SK-N-MC (cell line): ENCODE measurements at regions not wholly inside any gene's neighbourhood (a gene's known extent, or its start where the extent isn't known, plus 50 kb on each side); places are given as distances from the start of the nearest gene placed in this dataset.

Experiments used
- DNase-seq: peaks from one replicate; pipeline ENCODE4 v3.0.0-alpha.2; 2011; ENCODE audit warnings: low read depth, low spot score
- H3K27ac ChIP-seq: fragments of 200-600 bp; sonication (generic); 2 replicates; pipeline ENCODE4 v1.5.1; 2016; ENCODE audit warnings: mixed run types
- H3K36me3 ChIP-seq: fragments of 200-600 bp; sonication (generic); 2 replicates; pipeline ENCODE4 v1.6.1; 2017; ENCODE audit warnings: antibody characterized with exemption, low read length, mixed read lengths; ENCODE audit not compliant: insufficient read depth
- H3K4me3 ChIP-seq: fragments of 200-600 bp; sonication (generic); 2 replicates; pipeline ENCODE4 v1.5.1; 2016
- H3K9ac ChIP-seq: fragments of 200-600 bp; sonication (generic); 2 replicates; pipeline ENCODE4 v1.8.0; 2017; ENCODE audit warnings: mixed run types, mixed read lengths; ENCODE audit not compliant: insufficient read length
- H3K9me3 ChIP-seq: fragments of 200-600 bp; sonication (generic); 2 replicates; pipeline ENCODE4 v1.6.1; 2017; ENCODE audit warnings: low read depth, mild to moderate bottlenecking, antibody characterized with exemption, low read length, moderate library complexity, mixed read lengths
- EZH2 ChIP-seq: fragments of 200-600 bp; sonication (generic); IDR thresholded peaks from one replicate; pipeline ENCODE4 v1.6.1; 2017; ENCODE audit warnings: antibody characterized with exemption
- FOXP2 ChIP-seq: optimal IDR thresholded peaks from 2 replicates; pipeline ENCODE3; 2011; ENCODE audit warnings: mild to moderate bottlenecking, moderate library complexity; ENCODE audit not compliant: insufficient read depth; ENCODE audit errors: extremely low read length, control extremely low read depth
- POLR2AphosphoS5 ChIP-seq: IDR thresholded peaks from 2 replicates; pipeline ENCODE4 v1.6.1; 2012; ENCODE audit warnings: mild to moderate bottlenecking, low read depth, low read length, borderline replicate concordance

GRCh38 chr18:69328086-69328485 lies 72.6 kb upstream of the DOK6 start:
- Histone ChIP-seq H3K9me3 (no peaks in the 10 kb centered on the region), H3K27ac (no peak overlapping the region), H3K9ac (no peak overlapping the region), H3K4me3 (no peak overlapping the region), H3K36me3 (no peaks in the 10 kb centered on the region)
- DNase-seq, result no peak
- TF ChIP-seq POLR2AphosphoS5, result no peak
- no peak for TF ChIP-seq FOXP2
- TF ChIP-seq EZH2, result no peak

- no peak overlapping the region for H3K9ac ChIP-seq
- H3K9me3 ChIP-seq, result no peaks in the 10 kb centered on the region
- TF ChIP-seq POLR2AphosphoS5, result no peak
- TF ChIP-seq EZH2, result no peak
- TF ChIP-seq FOXP2, result no peak
- no peak overlapping the region for H3K4me3 ChIP-seq
- H3K27ac ChIP-seq, result no peak overlapping the region
- H3K36me3 ChIP-seq, result no peaks in the 10 kb centered on the region
- DNase-seq, result no peak
Measured at GRCh38 chr18:69330385-69331005, 70.2 kb upstream of the DOK6 start.

- no peak overlapping the region for H3K9ac ChIP-seq
- TF ChIP-seq POLR2AphosphoS5, result no peak
- TF ChIP-seq EZH2, result no peak
- TF ChIP-seq FOXP2, result no peak
Measured at GRCh38 chr18:69349912-69350597, 50.6 kb upstream of the DOK6 start.

More at GRCh38 chr18:69349912-69350597, 50.6 kb upstream of the DOK6 start:
- no peak overlapping the region for H3K27ac ChIP-seq
- H3K36me3 ChIP-seq, result no peaks in the 10 kb centered on the region
- H3K4me3 ChIP-seq, result no peak overlapping the region
- DNase-seq, result no peak
- no peaks in the 10 kb centered on the region for H3K9me3 ChIP-seq
